Vagina (tissue), 2 donors: ENCODE measurements at regions not wholly inside any gene's neighbourhood (a gene's known extent, or its start where the extent isn't known, plus 50 kb on each side); places are given as distances from the start of the nearest gene placed in this dataset.

ENCODE experiments used
- POLR2AphosphoS5 ChIP-seq, 2 donors: sonication (generic); formaldehyde crosslinking; IDR thresholded peaks; one replicate each; pipeline ENCODE4 v1.9.0; 2017; ENCODE audit warnings: antibody characterized with exemption in 2 of 2, mild to moderate bottlenecking in 2 of 2, low read depth in 1 of 2; ENCODE audit not compliant: insufficient read depth in 1 of 2
- TF ChIP-seq, protein P1 (sequence below), 3 experiments: fragments of 450-650 bp in 2 of 3; fragments of 200-600 bp in 1 of 3; sonication (generic) in 1 of 3; IDR thresholded peaks; one replicate each; pipeline ENCODE4 v1.5.1; 2017 to 2019; ENCODE audit warnings: antibody characterized with exemption in 3 of 3, mild to moderate bottlenecking in 2 of 3, moderate library complexity in 2 of 3

DNA sequence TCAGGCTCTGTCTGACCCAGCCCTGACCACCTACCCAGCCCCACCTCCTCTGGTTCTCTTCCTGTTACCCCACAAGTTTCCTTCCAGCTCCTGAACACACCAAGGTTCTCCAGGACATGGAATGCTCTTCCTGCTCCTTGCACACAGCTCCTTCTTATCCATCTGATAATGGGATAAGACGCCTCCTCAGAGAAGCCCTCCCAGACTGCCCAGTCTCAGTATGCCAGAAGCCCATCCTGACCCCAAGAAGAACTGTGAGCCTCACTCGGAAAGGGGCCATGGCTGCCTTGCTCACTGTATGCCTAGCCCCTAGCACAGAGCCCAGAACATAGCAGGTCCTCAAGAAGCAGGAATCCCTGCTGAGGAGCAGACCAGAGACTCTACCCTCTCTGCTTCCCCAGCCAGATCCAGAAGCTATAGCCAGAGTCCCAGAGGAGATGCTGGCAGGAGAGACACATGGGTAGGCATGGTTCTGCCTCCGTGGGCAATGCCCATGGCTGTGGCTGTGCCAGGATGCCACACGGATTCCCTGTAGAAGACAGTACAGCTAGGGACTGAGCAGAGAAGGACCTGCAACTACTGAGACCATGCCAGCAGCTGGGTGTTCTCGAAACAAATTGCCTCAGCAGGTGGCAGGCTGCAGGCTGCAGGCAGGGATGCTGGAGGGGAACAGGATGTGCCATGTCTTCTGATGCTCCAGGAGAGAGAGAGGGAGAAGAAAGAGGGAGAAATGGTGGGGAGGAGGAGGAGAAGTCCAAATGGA lies 74.0 kb upstream of the LINGO1 start:
- TF ChIP-seq, protein P1, sequence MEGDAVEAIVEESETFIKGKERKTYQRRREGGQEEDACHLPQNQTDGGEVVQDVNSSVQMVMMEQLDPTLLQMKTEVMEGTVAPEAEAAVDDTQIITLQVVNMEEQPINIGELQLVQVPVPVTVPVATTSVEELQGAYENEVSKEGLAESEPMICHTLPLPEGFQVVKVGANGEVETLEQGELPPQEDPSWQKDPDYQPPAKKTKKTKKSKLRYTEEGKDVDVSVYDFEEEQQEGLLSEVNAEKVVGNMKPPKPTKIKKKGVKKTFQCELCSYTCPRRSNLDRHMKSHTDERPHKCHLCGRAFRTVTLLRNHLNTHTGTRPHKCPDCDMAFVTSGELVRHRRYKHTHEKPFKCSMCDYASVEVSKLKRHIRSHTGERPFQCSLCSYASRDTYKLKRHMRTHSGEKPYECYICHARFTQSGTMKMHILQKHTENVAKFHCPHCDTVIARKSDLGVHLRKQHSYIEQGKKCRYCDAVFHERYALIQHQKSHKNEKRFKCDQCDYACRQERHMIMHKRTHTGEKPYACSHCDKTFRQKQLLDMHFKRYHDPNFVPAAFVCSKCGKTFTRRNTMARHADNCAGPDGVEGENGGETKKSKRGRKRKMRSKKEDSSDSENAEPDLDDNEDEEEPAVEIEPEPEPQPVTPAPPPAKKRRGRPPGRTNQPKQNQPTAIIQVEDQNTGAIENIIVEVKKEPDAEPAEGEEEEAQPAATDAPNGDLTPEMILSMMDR (IDR thresholded peaks at IDR 0.05): no peak
- no peak for TF ChIP-seq POLR2AphosphoS5 (IDR thresholded peaks at IDR 0.05; ENCODE audit: insufficient read depth in 1 of 2, low read depth in 1 of 2)
